Testis (tissue), 2 donors: ENCODE measurements at regions not wholly inside any gene's neighbourhood (a gene's known extent, or its start where the extent isn't known, plus 50 kb on each side); places are given as distances from the start of the nearest gene placed in this dataset.

Source experiments
- CTCF ChIP-seq, 3 experiments: fragments of 450-650 bp in 2 of 3; fragments of 200-600 bp in 1 of 3; sonication (generic) in 1 of 3; IDR thresholded peaks; one replicate each; pipeline ENCODE4 v1.5.1; 2016 to 2019; ENCODE audit warnings: antibody characterized with exemption in 3 of 3, mild to moderate bottlenecking in 2 of 3, moderate library complexity in 1 of 3
- POLR2A ChIP-seq: fragments of 450-650 bp; IDR thresholded peaks from one replicate; pipeline ENCODE4 v1.6.1; 2017; ENCODE audit warnings: antibody characterized with exemption, mild to moderate bottlenecking, moderate library complexity

DNA sequence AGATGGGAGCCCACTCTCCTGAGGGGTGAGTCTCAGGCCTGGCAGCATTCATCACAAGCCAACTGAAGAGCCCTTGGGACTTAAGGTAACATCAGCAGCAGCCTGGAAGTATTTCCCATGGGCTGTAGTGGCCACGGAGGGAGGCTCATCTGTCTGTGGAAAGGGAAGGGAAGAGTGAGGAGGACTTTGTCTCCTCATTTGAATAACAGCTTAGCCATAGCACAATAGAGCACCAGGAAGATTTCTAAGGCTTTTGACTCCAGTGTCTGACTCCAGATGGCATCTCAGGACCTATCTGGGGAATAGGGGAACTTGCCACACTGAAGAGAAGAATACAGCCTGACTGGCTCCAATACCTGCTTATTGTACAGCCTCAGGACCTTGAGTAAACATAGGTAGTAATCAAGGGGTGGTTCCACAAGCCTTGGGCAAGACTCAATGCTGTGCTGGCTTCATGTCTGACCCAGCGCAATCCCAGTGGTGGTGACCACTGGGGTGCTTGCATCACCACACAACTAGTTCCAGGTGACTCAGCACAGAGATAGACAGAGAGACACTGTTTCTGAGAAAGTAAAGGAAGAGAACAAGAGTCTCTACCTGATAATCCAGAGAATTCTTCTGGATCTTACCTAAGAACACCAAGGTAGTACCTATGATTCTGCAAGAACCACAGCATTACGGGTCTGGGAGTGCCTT, 510.5 kb upstream of the CCDC179 start:
- TF ChIP-seq CTCF (IDR thresholded peaks at IDR 0.05) (no peak), POLR2A (no peak)
